ENCODE measurements at regions not wholly inside any gene's neighbourhood (a gene's known extent, or its start where the extent isn't known, plus 50 kb on each side); places are given as distances from the start of the nearest gene placed in this dataset.

DNA sequence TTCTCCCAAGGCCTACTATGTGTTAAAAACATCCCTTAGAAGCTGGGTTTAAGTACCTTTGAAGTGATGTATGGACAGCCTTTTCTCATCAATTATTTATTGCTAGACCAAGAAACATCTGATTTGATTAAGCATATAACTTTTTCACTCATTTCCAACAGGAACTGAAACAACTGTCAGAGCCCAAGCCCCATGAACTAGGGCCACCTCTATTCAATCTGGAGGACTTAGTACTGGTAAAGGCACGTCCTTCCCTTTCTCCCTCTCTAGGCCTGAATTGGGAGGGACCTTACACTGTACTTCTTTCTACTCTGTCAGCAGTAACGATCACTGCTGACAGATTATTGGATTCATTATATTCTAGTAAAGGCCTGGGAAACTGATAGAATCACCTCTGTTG is 612.0 kb upstream of the CDH8 start:
- no peak for DNase-seq (ENCODE audit: low read depth)

DNA sequence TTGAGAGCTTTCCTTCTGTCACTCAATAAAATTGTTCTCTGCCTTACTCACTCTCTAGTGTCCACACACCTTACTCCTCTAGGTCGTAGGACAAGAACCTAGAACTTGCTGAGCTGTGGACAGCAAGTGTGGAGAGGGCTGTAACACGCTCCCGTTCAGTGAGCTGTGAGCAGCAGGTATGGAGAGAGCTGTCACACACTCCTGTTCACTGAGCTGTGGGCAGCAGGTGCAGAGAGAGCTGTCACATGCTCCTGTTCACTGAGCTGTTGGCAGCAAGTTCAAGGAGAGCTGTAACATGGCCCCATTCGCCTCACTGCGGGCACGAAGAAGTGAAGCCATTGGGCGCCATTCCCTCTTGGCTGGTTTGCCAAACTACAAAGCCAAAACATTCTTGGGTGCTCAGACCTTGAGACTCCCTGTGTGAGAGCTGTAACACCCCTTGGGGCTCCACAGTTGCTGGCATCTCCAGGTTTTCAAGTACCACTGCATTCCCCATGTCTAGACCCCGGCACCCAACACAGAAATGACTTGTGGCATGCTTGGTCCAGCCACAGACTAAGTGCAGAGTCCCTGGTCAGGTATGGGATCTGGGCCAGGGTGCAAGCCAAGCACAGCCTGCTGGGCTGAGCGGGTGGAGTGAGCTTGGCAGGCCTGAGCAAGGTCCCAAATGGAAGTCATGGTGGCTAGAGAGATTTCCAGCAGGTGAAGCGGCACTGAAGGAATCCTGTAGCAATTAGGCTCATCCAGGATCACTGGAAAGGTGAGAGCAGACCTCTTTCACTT is 608.0 kb upstream of the CDH8 start:
- DNase-seq (ENCODE audit: low read depth): no peak

DNA sequence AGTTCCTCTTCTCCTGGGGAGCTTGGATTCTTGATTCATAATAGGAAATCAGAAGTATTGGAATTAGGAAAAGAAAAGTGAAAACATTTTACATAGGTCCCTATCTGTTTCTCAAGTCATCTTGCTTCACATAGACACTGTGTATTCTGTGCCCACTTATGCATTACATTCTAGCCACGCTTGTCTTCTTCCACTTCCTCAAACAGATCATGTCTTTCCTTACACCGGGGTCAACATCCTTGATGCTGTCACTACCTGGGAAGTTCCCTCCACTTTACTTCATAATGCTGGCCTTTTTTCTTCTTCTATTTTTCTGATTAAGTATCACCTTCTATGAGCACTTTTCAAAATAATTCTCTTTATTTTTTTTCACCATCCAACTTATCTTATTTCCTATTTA is 606.4 kb upstream of the CDH8 start:
- no peak for DNase-seq (ENCODE audit: low read depth)

DNA sequence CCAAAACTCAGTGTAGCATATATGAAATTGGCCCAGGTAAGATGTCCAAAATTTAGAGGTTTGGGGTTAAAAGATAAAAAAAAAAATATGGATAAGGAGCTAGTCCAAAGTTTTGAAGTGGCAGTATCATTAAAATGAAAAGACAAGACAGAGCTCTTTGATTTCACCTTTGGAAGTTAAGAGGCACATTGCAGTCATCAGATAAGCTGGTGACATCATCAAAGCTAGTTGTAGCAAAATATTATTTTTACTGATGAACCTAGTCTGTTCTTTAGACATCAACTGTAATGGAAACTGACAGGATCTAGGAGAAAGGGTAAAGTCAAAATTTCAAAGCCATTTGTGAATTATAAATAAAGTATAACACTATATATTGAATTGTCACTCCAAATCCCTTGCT is 603.7 kb upstream of the CDH8 start:
- DNase-seq (ENCODE audit: low read depth): no peak

DNA sequence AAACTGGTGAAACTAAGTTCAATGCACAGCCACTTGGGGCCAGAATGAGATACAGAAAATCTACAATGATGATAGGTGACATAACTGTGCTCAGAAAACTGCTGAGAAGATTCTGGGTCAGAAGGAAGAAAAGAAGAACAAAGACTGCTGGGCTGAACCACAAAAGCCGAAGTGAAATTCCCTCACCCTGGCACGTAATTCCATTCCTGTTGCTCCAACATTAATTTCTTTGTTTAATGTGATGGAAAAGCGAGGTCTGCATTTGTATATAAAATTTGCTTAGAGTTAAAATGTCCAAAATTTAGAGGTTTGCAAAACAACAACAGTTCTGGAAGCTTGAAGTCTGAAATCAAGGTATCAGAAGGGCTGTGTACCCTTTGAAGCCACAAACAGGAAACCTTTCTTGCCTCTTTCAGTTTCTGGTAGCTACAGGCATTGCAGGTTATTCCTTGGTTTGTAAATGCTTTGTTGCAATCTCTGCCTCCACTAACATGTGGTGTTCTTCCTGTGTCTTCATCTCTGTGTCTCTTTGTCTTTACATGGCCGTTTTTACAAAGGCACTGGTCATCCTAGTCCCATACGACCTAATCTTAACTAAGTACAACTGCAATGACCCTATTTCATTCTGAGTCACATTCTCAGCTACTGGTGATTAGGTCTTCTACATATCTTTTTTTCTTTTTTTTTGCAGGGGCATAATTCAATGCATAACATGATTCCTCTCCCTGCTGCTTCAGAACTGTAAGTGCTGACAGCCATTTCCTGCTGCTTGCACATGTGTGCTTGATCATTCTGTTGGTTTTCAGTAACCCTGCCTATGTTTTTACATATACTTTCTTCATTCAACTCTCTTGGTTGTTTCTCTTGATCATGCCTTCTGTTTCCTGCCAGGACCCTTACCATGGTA is 603.0 kb upstream of the CDH8 start:
- no peak for DNase-seq (ENCODE audit: low read depth)

DNA sequence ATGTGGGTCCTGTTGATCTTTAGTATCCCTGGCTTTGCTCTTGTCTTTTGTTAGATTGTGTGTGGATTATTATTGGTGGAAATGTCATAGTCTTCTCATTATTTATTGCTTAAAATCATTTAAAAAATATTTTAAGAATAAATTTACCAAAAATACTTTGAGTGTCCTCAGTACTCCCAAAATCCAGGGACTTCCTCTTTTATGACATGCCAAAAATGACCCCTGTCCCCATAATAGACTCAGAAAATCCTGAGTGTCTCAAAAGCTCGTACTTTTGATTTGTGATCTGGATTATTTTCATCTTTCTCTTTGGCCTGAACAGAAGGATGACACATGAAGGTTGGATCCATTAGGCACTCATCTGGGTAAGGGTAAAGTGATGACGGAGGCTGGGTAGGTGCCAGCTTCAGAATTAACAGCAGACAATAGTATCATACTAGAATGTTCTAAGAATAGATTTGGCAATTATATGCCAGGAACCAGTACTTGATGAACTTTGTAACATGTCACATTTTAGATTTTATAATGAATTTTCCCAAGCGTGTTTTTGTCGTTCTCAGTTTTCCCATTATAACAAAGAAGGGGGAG is 602.2 kb upstream of the CDH8 start:
- no peak for DNase-seq (ENCODE audit: low read depth)

DNA sequence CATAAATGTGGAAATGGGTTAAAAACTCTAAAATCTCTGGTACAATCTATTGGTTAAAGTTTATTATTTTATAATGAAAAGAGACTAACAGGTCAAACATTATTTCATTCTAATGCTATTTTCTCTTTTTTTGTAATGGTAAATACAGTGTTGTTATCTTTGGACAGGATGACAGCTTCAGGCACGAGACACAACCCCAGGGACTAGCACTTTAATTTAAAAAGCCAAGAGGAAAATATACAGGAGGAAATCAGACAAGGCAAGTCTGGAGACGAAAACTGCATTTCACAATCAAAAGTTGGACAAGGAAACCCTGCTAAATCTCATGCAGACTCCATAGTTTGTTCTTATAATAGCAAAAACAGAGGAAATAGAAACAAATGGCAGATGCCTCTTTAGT is 589.1 kb upstream of the CDH8 start:
- no peak for DNase-seq (ENCODE audit: low read depth)

DNA sequence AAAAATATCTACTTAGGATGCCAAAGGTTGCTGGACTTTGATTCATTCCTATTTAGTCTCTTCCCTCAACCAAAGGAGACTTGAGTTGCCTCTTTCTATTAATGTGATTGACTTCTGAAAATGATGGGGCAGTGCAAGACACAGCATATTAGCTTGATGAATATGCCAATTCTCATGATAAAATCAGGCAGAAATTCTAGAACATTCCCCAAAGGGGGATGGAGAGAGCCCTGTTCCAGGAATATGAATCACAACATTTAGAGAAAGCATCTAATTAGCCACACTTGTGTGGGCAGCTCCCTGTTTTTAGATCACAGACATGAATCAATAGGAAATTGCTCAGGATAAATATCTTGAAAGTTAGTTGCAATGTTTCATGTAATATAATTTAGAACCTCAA is 584.0 kb upstream of the CDH8 start:
- no peak for DNase-seq (ENCODE audit: low read depth)

DNA sequence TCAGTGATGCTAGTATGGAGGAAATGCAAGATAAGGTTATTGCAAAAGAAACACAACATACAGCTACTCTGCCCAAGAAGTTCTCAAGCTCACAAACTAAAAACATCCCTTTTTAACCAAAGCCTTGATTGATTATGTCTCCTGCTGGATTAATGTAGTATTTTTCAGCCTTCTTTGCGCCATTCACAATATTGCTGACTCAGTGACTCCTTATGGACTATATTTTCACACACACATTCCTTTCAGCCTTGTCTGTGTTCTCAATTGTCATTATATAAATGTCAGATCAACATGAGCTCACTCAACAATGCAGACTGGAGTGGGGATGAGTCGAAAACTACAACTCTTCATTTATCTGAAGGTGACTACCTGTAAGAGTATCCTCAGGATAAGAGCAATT is 579.3 kb upstream of the CDH8 start:
- no peak for DNase-seq (ENCODE audit: low read depth)

DNA sequence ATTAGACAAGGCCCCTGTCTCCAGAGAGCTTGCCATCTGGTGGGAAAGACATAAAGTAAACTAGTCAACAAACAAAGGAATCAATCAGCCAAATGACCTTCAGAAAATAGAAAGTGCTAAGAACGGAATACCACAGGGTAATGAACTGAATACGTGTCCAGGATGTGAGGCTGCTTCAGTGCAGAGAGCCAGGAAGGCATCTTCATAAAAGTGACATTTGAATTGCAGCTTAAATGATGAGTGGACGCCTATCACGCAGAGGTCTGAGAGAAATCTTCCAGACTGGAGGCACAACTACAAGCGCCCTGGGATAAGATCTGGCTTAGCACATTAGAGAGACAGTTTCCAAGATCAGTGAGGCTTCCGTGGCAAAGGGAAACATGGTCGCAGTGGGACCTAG is 574.1 kb upstream of the CDH8 start:
- no peak for DNase-seq (ENCODE audit: low read depth)

DNA sequence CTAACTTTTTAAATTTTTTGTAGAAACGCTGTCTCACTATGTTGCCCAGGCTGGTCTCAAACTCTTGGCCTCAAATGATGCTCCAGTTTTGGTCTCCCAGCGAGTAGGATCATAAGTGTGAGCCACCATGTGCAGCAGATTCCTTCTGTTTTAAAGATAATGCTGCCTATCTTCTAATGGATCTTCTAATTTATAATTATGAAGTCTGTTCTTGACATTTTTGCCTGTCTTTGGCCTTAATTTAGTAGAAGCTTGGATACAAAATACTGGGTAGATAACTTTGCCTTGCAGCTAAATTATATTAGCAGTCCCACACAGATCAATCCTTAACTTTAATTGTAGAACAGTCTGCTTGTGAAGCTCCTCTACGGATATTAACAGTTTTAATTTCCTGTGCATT is 566.6 kb upstream of the CDH8 start:
- DNase-seq (ENCODE audit: low read depth): no peak

DNA sequence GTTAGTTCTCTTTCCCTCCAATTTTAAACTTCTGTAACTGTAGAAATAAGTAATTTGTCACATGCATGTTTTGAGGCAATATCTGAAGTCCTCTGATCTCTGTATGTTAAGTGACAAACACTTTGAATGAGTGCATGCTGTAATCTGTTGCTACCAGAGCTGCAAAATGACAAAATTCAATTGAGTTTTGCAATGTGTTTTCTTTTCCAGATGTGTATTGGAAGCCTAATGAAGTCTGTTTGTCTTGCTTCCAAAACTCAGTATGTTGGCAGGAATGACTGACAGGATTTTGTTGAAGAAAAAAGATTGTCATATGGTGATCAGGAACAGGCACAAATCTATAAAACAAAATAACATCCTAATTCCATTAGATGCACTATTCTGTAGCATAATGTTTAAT is 561.6 kb upstream of the CDH8 start:
- no peak for DNase-seq (ENCODE audit: low read depth)

DNA sequence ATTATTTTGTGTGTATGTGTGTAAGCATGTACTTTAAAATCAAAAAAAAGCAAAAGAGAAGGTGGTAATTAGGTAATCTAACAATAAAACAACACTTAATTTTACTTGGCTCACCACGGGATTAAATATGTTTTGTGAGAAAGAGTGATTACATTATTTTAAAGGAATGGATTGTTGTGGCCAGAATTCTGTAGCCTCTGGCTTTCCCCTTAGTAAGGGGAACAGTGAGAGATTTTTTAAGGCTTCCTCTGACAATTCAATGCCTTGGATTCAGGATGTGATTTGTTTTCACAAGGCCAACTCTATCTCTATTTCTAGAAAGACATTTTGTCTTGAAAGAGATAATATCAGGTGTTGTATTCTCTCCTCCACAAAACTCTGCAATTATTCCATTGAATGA is 560.3 kb upstream of the CDH8 start:
- no peak for DNase-seq (ENCODE audit: low read depth)

DNA sequence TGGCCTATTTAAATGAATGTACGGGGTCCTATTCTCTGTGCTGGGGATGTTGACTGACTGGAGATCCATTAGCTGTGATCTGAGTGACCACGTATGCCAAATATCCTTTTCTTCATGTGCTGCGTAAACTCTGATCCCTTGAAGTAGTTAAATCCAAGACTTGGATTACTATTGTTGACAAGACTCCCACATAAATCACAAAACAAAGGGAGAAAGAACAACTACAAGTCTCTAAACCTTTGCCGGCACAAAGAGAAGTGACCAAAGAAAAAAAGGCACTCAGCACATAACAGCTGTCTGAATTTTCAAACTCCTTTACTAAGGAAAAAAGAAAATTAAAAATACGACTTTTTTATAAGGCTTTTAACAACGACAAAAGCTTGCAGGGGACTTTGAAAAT is 559.9 kb upstream of the CDH8 start:
- no peak for DNase-seq (ENCODE audit: low read depth)

DNA sequence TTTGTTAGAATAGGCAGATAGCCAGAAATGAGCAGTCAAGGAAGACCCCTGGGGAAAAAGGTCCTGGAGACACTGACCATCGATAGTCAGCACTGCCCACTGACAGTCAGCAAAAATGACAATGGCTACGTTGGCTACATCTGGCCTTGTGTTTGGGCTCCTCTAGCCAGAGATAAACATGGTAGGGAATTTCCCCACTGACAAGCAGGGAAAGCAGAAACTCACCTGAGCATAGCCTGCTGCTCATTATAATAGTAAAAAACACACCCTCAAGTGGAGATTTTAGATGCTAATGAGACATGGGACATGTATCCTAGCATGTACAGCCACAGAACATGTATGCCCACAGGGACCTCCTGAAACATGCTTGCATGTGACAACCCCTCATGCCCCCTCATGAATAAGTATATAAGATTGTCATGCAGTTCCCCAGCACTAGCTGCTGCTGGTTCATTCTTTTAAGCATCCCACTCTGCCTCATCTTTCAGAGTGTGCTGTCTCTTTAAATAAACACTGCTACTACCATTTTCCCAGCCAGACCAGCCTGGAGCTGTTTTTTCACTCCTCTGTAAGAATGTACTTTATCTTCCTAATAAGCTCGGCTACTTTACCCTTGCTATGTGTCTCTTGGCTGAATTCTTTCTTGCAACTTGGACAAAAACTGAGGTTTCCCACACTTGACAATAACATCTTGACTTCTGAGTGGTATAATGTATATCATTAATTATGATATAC is 550.1 kb upstream of the CDH8 start:
- no peak for DNase-seq (ENCODE audit: low read depth)

DNA sequence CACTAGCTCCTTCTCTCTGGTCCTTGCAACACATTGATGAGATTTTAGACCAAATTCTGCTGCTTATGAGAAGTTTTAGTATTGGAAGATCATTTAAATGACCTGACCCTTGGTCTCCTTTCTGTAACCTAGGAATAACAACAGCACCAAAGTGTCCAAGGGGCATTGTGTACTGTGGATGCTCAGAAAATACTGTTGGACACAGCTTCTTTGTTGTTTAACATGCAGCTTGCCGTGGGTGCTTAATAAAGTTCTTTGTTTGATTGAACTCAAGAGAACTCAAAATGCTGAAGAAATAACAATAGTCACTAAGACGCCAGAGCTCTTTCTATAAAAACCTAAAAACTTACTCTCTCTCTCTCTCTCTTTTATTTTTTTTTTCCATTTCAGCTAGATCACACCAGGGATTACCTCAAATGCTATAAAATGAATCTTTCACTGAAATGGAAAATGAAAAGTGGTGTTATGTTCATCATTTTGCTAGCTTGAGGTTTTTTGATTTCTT is 548.9 kb upstream of the CDH8 start:
- no peak for DNase-seq (ENCODE audit: low read depth)

DNA sequence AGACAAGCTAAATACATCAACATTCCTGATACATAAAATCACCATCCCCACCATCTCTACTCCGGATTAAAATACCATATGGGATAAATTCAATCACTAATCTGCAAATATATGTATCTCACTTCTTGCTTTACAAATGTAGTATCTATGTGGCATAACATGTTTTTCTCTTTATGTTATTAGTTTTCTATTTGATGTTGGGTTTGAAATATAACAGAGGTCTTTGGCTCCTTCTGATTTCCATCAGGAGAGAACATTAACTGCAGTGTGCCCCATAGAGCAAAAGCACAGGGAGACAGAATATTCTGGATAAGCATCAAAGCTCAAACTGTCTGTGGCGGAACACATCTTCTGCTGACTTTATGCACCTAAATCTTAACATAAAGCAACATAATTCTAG is 547.2 kb upstream of the CDH8 start:
- DNase-seq (ENCODE audit: low read depth): no peak

DNA sequence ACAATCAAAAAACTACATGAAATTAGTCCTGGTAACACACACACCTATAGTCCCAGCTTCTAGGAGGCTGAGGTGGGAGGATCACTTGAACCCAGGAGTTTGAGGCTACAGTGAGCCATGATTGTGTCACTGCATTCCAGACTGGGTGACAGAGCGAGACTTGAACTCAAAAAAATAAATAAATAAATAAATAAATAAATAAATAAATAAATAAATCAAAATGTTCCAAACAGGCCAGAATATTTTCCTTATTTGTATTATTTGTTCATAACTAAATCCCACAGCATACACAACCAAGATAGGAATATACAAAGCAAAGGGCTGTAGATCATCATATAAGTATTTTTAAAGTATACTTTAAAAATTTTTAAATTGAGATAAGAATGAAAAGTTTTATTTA is 537.2 kb upstream of the CDH8 start:
- no peak for DNase-seq (ENCODE audit: low read depth)

DNA sequence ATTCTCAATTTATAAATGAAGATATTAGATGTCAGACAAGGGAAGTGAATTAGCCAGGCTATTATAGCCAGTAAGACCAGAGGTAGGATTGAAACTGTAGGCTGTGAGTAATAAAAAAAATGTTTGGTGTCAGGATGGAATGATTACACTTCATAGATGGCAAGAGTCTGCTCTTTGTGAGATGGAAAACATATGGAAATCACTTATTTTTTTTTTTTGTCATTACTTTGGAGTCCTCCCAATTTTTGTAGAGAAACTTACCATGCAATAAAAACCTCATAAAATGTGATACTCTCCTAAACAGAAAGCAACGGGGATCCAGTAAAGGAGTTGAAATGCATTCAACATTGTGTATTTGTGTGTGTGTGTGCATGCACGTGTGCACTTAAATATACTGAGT is 532.7 kb upstream of the CDH8 start:
- DNase-seq (ENCODE audit: low read depth): no peak

DNA sequence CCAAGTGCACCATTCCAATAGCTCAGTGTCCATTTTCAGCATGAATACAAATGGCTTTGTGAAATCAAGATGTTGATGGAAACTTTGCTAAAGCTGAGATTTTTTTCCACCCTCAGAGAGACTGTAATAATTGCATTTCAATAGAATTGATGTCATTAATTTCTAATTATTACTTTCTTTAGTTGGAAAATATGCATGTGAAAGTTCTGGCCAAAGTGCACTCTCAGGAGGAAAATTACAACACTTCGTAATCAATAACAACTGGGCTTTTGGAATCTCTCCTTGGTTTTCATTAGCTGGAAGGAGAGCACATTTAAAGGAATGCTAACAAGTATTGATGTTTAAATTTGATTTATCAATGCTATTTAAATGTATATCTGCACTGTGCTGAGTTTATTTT is 529.5 kb upstream of the CDH8 start:
- DNase-seq (ENCODE audit: low read depth): no peak

DNA sequence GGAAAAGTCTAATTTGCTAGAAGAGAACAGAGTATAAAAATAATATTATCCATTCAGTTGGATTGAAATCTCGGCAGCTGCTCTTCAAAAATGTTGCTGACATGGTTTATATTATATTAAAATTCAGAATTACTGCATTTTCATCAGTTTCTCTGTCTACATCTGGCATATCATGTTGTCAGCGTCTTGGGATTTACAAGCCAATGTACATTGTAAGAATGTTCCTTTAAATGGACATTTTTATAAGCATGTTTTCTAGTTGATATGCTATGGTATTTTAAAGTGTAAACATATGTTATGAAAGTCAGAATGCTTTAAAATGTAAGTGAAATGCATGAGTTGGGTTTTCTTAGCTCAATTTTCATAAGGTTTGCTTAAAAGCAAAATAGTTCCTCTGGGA is 528.1 kb upstream of the CDH8 start:
- DNase-seq (ENCODE audit: low read depth): no peak

DNA sequence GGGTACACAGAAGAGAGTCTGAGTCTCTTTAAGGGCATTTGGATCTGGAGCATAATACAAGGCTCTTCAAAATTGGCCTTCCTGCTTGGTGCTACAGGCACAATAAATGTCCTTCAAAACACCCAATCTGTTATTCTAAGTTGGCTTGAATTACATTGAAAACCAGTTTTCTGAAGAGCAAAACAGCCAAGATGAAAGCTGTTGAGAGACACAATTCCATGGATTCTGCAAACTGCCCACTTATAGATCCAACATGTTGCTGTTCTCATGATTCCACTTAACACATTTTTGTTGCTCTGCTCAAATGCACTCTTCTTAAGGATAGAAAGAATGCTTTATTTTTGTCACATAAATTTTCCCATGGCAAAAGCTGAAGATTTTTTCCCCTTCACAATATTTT is 525.9 kb upstream of the CDH8 start:
- no peak for DNase-seq (ENCODE audit: low read depth)

All from GM04503 (cell line).